NCI-H460 (cell line): ENCODE measurements at regions not wholly inside any gene's neighbourhood (a gene's known extent, or its start where the extent isn't known, plus 50 kb on each side); places are given as distances from the start of the nearest gene placed in this dataset.

Source experiments
- DNase-seq: peaks from one replicate; pipeline ENCODE4 v3.0.0-alpha.2; 2016; ENCODE audit warnings: low read depth; ENCODE audit errors: extremely low read depth

GRCh38 chr15:93887151-93887550, 344.2 kb upstream of the MCTP2 start:
- DNase-seq: no peak

GRCh38 chr15:93882779-93883178, 348.6 kb upstream of the MCTP2 start:
- DNase-seq: no peak

GRCh38 chr15:93882141-93882540, 349.2 kb upstream of the MCTP2 start:
- no peak for DNase-seq

GRCh38 chr15:93881310-93881709, 350.1 kb upstream of the MCTP2 start:
- DNase-seq: no peak

GRCh38 chr15:93880358-93880757, 351.0 kb upstream of the MCTP2 start:
- DNase-seq: no peak

GRCh38 chr15:93870583-93870982, 360.8 kb upstream of the MCTP2 start:
- no peak for DNase-seq

- DNase-seq: no peak
These were observed 364.4 kb upstream of the MCTP2 start for GRCh38 chr15:93866948-93867347.

GRCh38 chr15:93866476-93866875, 364.9 kb upstream of the MCTP2 start:
- no peak for DNase-seq

GRCh38 chr15:93865586-93865985, 365.8 kb upstream of the MCTP2 start:
- no peak for DNase-seq

- no peak for DNase-seq
These were observed 368.6 kb upstream of the MCTP2 start for GRCh38 chr15:93862791-93863190.

- no peak for DNase-seq
These were observed 369.2 kb upstream of the MCTP2 start for GRCh38 chr15:93861956-93862741.

GRCh38 chr15:93861413-93861812, 369.9 kb upstream of the MCTP2 start:
- DNase-seq: no peak

- DNase-seq: no peak
These were observed 370.7 kb upstream of the MCTP2 start for GRCh38 chr15:93860701-93861100.

GRCh38 chr15:93859176-93859575, 372.2 kb upstream of the MCTP2 start:
- no peak for DNase-seq

- no peak for DNase-seq
These were observed 376.1 kb upstream of the MCTP2 start for GRCh38 chr15:93855181-93855826.

- DNase-seq: no peak
These were observed 377.3 kb upstream of the MCTP2 start for GRCh38 chr15:93854088-93854487.

GRCh38 chr15:93852761-93853160, 378.6 kb upstream of the MCTP2 start:
- no peak for DNase-seq

- no peak for DNase-seq
These were observed 382.9 kb upstream of the MCTP2 start for GRCh38 chr15:93848490-93848889.

GRCh38 chr15:93848076-93848475, 383.3 kb upstream of the MCTP2 start:
- no peak for DNase-seq

- DNase-seq: no peak
These were observed 385.2 kb upstream of the MCTP2 start for GRCh38 chr15:93846148-93846547.

- DNase-seq: no peak
These were observed 393.9 kb upstream of the MCTP2 start for GRCh38 chr15:93837450-93837849.

GRCh38 chr15:93835344-93835743, 396.0 kb upstream of the MCTP2 start:
- no peak for DNase-seq
